Activated T-helper 2 cell treated with anti-CD3 and anti-CD28 coated beads, Interferon-gamma antibody, Interleukin-2, Interleukin-4, amounts not matched to agents 10 μg/mL and 5 μg/mL and 100 μg/mL, durations not matched to agents 14 hours and 24 hours and 36 hours (primary cell): ENCODE measurements at regions not wholly inside any gene's neighbourhood (a gene's known extent, or its start where the extent isn't known, plus 50 kb on each side); places are given as distances from the start of the nearest gene placed in this dataset.

Experiments used
- DNase-seq: peaks from one replicate; pipeline ENCODE4 v3.0.0; 2021; ENCODE audit warnings: low spot score
- H3K27ac Mint-ChIP-seq: one replicate; pipeline ENCODE4 v1.8.0; 2021; ENCODE audit warnings: mixed read lengths
- H3K27me3 Mint-ChIP-seq: one replicate; pipeline ENCODE4 v1.8.0; 2021; ENCODE audit warnings: low read depth, mixed read lengths
- H3K36me3 Mint-ChIP-seq: one replicate; pipeline ENCODE4 v1.8.0; 2021; ENCODE audit warnings: low read depth, mixed read lengths
- H3K4me1 Mint-ChIP-seq: one replicate; pipeline ENCODE4 v1.8.0; 2021; ENCODE audit warnings: low read depth, mixed read lengths
- H3K4me3 Mint-ChIP-seq: one replicate; pipeline ENCODE4 v1.8.0; 2021; ENCODE audit warnings: low read depth, mild to moderate bottlenecking, moderate library complexity, mixed read lengths
- H3K9me3 Mint-ChIP-seq: one replicate; pipeline ENCODE4 v1.8.0; 2021; ENCODE audit warnings: mixed read lengths
- intact Hi-C: fragments of 100-400 bp; cut with micrococcal nuclease; formaldehyde crosslinking; loops from one replicate; pipeline ENCODE4 v1.15.1; 2023

- Mint-ChIP-seq H3K4me3 (no peak overlapping the region), H3K9me3 (no peaks in the 10 kb centered on the region), H3K27ac (no peak overlapping the region), H3K27me3 (no peaks in the 10 kb centered on the region), H3K4me1 (no peaks in the 10 kb centered on the region), H3K36me3 (no peaks in the 10 kb centered on the region)
- intact Hi-C loops = no loop called here
- no peak for DNase-seq
Measured at GRCh38 chr4:36904823-36905222, 339.7 kb upstream of the NWD2 start.

- intact Hi-C loops = no loop called here
- no peak for DNase-seq
- H3K4me1 Mint-ChIP-seq = no peaks in the 10 kb centered on the region
Measured at GRCh38 chr4:36914106-36914505, 330.4 kb upstream of the NWD2 start.

DNA sequence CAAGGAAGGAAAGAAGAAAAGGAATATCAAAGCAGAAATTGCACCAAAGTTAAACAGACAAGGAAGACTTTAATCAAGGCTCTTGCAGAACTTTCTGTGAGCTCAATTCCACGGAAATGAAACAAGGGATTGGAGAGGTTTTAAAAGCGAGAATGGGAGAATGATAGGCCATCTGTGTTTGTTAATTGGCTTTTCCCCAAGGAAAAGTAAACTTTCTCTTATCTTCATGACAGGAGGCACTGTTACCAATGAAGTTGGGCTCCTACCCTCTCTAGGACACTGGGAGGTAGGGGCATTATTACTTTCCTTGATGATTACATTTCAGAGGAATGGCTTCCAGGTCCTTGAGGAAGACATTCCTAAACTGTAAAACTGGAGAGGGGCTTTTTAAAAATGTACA lies 328.8 kb upstream of the NWD2 start:
- H3K4me1 Mint-ChIP-seq = no peaks in the 10 kb centered on the region
- H3K4me3 Mint-ChIP-seq = no peak overlapping the region
- no peaks in the 10 kb centered on the region for H3K27me3 Mint-ChIP-seq
- no peaks in the 10 kb centered on the region for H3K36me3 Mint-ChIP-seq
- intact Hi-C loops = no loop called here
- DNase-seq = no peak
- H3K27ac Mint-ChIP-seq = no peak overlapping the region
- no peaks in the 10 kb centered on the region for H3K9me3 Mint-ChIP-seq

More at GRCh38 chr4:36914106-36914505, 330.4 kb upstream of the NWD2 start:
- no peaks in the 10 kb centered on the region for H3K36me3 Mint-ChIP-seq
- H3K27me3 Mint-ChIP-seq = no peaks in the 10 kb centered on the region
- H3K27ac Mint-ChIP-seq = no peak overlapping the region
- H3K4me3 Mint-ChIP-seq = no peak overlapping the region
- H3K9me3 Mint-ChIP-seq = no peaks in the 10 kb centered on the region

- Mint-ChIP-seq H3K4me3 (no peak overlapping the region), H3K9me3 (no peaks in the 10 kb centered on the region)
Measured at GRCh38 chr4:36917413-36917812, 327.1 kb upstream of the NWD2 start.

GRCh38 chr4:36919721-36920120 lies 324.8 kb upstream of the NWD2 start:
- Mint-ChIP-seq H3K9me3 (no peaks in the 10 kb centered on the region), H3K36me3 (no peaks in the 10 kb centered on the region), H3K4me3 (no peak overlapping the region), H3K27ac (no peak overlapping the region), H3K4me1 (no peaks in the 10 kb centered on the region), H3K27me3 (no peaks in the 10 kb centered on the region)
- intact Hi-C loops = no loop called here
- DNase-seq = no peak

More at GRCh38 chr4:36917413-36917812, 327.1 kb upstream of the NWD2 start:
- intact Hi-C loops = no loop called here
- H3K27me3 Mint-ChIP-seq = no peaks in the 10 kb centered on the region
- DNase-seq = no peak
- H3K4me1 Mint-ChIP-seq = no peaks in the 10 kb centered on the region
- H3K36me3 Mint-ChIP-seq = no peaks in the 10 kb centered on the region
- no peak overlapping the region for H3K27ac Mint-ChIP-seq

GRCh38 chr4:36921476-36922216 lies 322.9 kb upstream of the NWD2 start:
- Mint-ChIP-seq H3K4me3 (no peak overlapping the region), H3K36me3 (no peaks in the 10 kb centered on the region), H3K4me1 (no peaks in the 10 kb centered on the region), H3K9me3 (no peaks in the 10 kb centered on the region), H3K27me3 (no peaks in the 10 kb centered on the region), H3K27ac (no peak overlapping the region)
- no peak for DNase-seq
- intact Hi-C loops = no loop called here

DNA sequence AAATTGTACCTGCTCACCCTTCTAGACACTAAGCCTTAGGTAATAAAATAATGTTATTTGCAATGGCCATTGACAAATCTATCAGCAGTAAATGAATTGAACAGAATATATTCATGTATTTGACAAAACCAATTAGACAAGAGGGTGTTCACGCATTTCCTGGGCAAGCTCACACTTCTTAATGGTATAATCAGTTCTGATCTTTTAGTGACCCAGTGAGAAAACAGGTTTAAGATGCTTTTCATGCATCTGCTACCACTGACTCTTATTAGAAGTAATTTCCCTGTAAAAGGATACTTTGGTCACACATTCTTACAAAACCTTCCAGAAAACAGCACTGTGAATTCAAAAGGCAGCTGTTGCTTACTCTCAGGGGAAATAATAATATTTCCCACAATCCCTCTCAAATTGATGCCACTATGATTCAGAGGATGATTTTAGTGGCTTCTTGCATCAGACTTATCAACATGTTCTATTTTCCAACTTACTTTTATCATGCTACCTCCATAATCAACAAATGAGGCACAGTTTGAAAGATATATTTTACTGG lies 313.9 kb upstream of the NWD2 start:
- Mint-ChIP-seq H3K4me1 (no peaks in the 10 kb centered on the region), H3K36me3 (no peaks in the 10 kb centered on the region), H3K4me3 (no peak overlapping the region), H3K27ac (no peak overlapping the region), H3K27me3 (no peaks in the 10 kb centered on the region), H3K9me3 (no peaks in the 10 kb centered on the region)
- intact Hi-C loops = no loop called here
- DNase-seq = no peak

- no peak overlapping the region for H3K27ac Mint-ChIP-seq
- no peaks in the 10 kb centered on the region for H3K4me1 Mint-ChIP-seq
- intact Hi-C loops = no loop called here
- H3K9me3 Mint-ChIP-seq = no peaks in the 10 kb centered on the region
- no peak for DNase-seq
- H3K36me3 Mint-ChIP-seq = no peaks in the 10 kb centered on the region
- no peaks in the 10 kb centered on the region for H3K27me3 Mint-ChIP-seq
- H3K4me3 Mint-ChIP-seq = no peak overlapping the region
Measured at GRCh38 chr4:36944232-36944631, 300.3 kb upstream of the NWD2 start.

- no peak overlapping the region for H3K4me3 Mint-ChIP-seq
- H3K9me3 Mint-ChIP-seq = no peaks in the 10 kb centered on the region
- no peak for DNase-seq
- no peaks in the 10 kb centered on the region for H3K4me1 Mint-ChIP-seq
- no peaks in the 10 kb centered on the region for H3K27me3 Mint-ChIP-seq
- H3K27ac Mint-ChIP-seq = no peak overlapping the region
- no peaks in the 10 kb centered on the region for H3K36me3 Mint-ChIP-seq
- intact Hi-C loops = no loop called here
Measured at GRCh38 chr4:36961420-36961819, 283.1 kb upstream of the NWD2 start.

- H3K4me1 Mint-ChIP-seq = no peaks in the 10 kb centered on the region
- H3K4me3 Mint-ChIP-seq = no peak overlapping the region
- H3K36me3 Mint-ChIP-seq = no peaks in the 10 kb centered on the region
- no peak for DNase-seq
- no peak overlapping the region for H3K27ac Mint-ChIP-seq
- intact Hi-C loops = no loop called here
- H3K9me3 Mint-ChIP-seq = no peaks in the 10 kb centered on the region
- H3K27me3 Mint-ChIP-seq = no peaks in the 10 kb centered on the region
Measured at GRCh38 chr4:36966756-36967460, 277.6 kb upstream of the NWD2 start.

GRCh38 chr4:36979533-36979932 lies 265.0 kb upstream of the NWD2 start:
- H3K27ac Mint-ChIP-seq = no peak overlapping the region
- no peaks in the 10 kb centered on the region for H3K36me3 Mint-ChIP-seq
- H3K4me1 Mint-ChIP-seq = no peaks in the 10 kb centered on the region
- intact Hi-C loops = no loop called here
- DNase-seq = no peak
- no peaks in the 10 kb centered on the region for H3K9me3 Mint-ChIP-seq
- H3K27me3 Mint-ChIP-seq = no peaks in the 10 kb centered on the region
- H3K4me3 Mint-ChIP-seq = no peak overlapping the region

DNA sequence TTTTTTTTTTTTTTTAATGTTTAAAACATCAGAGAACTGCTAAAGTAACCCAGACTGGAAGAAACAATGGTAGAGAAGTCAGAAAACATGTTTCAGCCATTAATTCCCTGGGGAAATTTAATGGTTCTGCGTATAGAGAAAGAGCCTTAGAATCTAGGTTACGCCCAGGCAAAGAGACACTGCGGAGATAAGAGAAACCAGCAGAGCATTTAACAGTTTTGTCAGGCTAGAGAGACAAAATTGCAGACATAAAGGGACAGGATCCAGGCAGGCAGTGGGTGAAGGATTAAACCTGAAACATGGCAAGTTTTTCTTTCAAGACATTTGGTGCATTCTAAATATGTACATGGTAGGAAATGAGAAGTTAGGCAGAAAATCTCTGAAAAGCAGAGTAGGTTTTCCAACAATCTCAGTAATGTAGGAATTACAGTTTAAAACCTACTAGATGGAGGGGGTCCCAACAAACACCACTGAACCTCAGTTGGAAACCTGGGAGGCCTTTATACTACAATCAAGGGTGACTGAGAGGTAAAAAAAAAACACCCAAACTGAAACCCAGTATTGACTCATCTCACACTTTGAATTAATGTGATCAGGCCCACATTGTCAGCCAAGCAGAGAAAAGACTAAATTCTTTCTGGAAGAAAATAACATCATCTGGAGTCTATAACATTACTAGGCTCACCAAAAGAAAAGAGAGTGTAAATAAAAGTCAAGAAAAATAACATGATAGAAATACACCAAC lies 254.2 kb upstream of the NWD2 start:
- Mint-ChIP-seq H3K36me3 (no peaks in the 10 kb centered on the region), H3K4me3 (no peak overlapping the region), H3K27ac (no peak overlapping the region), H3K9me3 (no peaks in the 10 kb centered on the region), H3K4me1 (no peaks in the 10 kb centered on the region), H3K27me3 (no peaks in the 10 kb centered on the region)
- intact Hi-C loops = no loop called here
- DNase-seq = no peak

- intact Hi-C loops = no loop called here
- Mint-ChIP-seq H3K36me3 (no peaks in the 10 kb centered on the region), H3K27me3 (no peaks in the 10 kb centered on the region), H3K27ac (no peak overlapping the region), H3K4me3 (no peak overlapping the region), H3K4me1 (no peaks in the 10 kb centered on the region), H3K9me3 (no peaks in the 10 kb centered on the region)
- DNase-seq = no peak
Measured at GRCh38 chr4:36997727-36998126, 246.8 kb upstream of the NWD2 start.
